Large intestine (tissue), 3 donors: ENCODE measurements at regions not wholly inside any gene's neighbourhood (a gene's known extent, or its start where the extent isn't known, plus 50 kb on each side); places are given as distances from the start of the nearest gene placed in this dataset.
A peak's percentile ranks its signal among the peaks of the same experiment; 100 is the strongest.
"Not testable (repeated sequence)": the region's sequence is repeated elsewhere in the genome, so short reads cannot be mapped to it uniquely, and the experiment has no call there.

Experiments used
- DNase-seq, 2 donors: peaks; one replicate each; pipeline versions ENCODE4 v3.0.0 to v3.0.0-alpha.2; 2013
- H3K27ac ChIP-seq: one replicate; pipeline ENCODE4 v1.5.1; 2013; ENCODE audit warnings: low read length
- H3K27me3 ChIP-seq: 2 replicates; pipeline ENCODE4 v1.6.1; 2013; ENCODE audit warnings: low read length; ENCODE audit not compliant: control insufficient read depth, insufficient read depth
- H3K36me3 ChIP-seq: 2 replicates; pipeline ENCODE4 v1.6.1; 2013; ENCODE audit warnings: low read length; ENCODE audit not compliant: control insufficient read depth, insufficient read depth
- H3K4me1 ChIP-seq: one replicate; pipeline ENCODE4 v1.6.1; 2013; ENCODE audit warnings: low read length; ENCODE audit not compliant: control insufficient read depth, insufficient read depth
- H3K4me3 ChIP-seq: one replicate; pipeline ENCODE4 v1.5.1; 2013; ENCODE audit warnings: low read length
- H3K9me3 ChIP-seq: one replicate; pipeline ENCODE4 v1.6.1; 2013; ENCODE audit warnings: mild to moderate bottlenecking, low read depth, low read length, moderate library complexity; ENCODE audit not compliant: control insufficient read depth
- WGBS: methylation state at CpG from one replicate; pipeline ENCODE4 v1.1.5; 2013; ENCODE audit warnings: low lambda C conversion rate; ENCODE audit not compliant: insufficient coverage; 5-methylcytosine and 5-hydroxymethylcytosine counted together

DNA sequence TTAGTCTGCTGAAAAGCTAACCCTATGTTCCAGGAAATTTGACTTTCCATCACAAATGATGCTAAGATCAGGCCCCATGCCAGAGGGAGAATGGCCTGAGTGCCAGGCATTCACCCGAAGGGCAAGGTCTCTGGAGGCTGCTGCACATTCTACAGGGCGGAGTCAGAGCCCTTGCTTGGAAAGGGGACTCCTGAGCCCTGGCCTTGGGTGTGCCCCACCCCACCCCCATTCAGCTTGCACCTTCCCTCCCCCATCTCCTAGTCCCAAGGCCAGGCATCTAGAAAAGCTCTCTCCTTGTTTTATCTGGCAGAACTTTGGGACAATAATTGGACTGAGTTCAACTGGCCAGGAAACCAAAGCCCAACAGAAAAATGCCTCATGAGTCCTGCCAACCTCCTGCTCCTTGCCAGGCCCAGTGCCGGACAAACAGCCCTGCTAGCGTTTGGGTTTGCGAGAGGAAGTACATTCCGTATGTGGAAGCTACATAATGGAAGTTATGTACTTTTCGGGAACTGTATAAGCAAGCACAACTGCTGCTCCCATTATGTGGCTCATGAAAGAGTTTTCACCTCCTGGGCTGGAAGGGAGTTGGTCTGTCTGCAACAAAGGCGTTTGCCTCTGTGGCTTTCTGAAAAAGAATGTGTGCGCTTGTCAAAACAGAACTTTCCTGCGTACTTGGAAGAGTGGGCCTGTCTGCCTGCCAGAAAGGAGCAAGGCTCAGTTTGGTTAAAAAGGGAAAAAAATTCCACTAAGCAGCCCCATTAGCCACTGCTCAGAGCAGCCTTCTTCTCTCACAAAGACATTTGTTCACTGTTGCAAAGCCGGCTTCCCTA is 321.5 kb upstream of the CTNNB1 start:
- Histone ChIP-seq H3K27me3 (no peaks in the 10 kb centered on the region), H3K36me3 (no peaks in the 10 kb centered on the region), H3K4me1 (peaks cover 4% of the 10 kb centered on the region), H3K9me3 (no peaks in the 10 kb centered on the region), H3K4me3 (no peak overlapping the region), H3K27ac (peak overlapping the region; percentile 2)
- WGBS, result no CpG with 5 or more reads among the region's 11 CpGs
- peak in 1 of 2 donors; percentile 17 for DNase-seq

DNA sequence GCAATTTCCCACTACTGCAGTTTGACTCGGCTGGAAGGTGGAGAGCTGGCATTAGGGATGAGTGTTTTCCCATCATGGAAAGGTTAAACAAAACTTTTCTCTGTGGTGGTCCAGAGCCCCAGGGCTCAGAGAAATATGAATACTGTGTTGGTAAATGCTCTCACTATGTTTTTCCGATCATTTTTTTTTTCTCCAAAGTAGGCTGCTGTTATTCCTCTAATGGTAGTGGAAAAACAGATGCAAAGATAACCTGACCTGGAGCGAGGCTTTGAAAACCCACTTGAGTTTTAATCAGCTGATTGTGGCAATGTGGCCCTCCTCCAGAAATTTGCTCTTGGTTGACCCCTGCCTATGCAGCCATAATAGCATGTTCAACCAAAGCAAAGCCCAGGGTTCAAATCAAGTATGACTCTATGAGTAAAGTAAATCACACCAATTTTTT is 320.8 kb upstream of the CTNNB1 start:
- no peaks in the 10 kb centered on the region for H3K27me3 ChIP-seq
- WGBS, result 83% methylated on average over 1 of the region's 3 CpGs

DNA sequence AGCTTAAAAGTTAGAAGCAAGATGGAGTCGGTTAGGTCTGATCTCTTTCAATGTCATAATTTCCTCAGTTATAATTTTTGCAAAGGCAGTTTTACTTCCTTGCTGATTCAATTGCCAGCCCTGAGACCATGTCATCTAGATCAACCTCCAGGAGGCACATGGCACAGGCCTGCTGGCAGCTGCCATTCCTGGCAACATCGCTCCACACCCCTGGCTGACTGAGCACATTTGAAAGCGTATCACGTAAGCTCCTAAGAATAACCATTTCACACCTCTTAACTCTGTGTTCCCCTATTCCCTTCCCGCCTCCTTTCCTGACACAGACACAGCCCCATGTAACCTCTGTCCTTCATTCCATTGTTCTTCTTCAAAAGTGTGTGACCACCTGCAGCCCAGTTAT is 313.9 kb upstream of the CTNNB1 start:
- 100% methylated on average over 1 of the region's 5 CpGs for WGBS
- Histone ChIP-seq H3K4me3 (no peak overlapping the region), H3K36me3 (no peaks in the 10 kb centered on the region), H3K4me1 (no peaks in the 10 kb centered on the region), H3K27ac (no peak overlapping the region), H3K9me3 (no peaks in the 10 kb centered on the region), H3K27me3 (no peaks in the 10 kb centered on the region)
- no peak for DNase-seq

More for the DNA sequence above, 320.8 kb upstream of the CTNNB1 start:
- H3K36me3 ChIP-seq, result no peaks in the 10 kb centered on the region
- no peak for DNase-seq
- H3K9me3 ChIP-seq, result no peaks in the 10 kb centered on the region
- peaks cover 4% of the 10 kb centered on the region for H3K4me1 ChIP-seq
- no peak overlapping the region for H3K4me3 ChIP-seq
- peak overlapping the region; percentile 2 for H3K27ac ChIP-seq

DNA sequence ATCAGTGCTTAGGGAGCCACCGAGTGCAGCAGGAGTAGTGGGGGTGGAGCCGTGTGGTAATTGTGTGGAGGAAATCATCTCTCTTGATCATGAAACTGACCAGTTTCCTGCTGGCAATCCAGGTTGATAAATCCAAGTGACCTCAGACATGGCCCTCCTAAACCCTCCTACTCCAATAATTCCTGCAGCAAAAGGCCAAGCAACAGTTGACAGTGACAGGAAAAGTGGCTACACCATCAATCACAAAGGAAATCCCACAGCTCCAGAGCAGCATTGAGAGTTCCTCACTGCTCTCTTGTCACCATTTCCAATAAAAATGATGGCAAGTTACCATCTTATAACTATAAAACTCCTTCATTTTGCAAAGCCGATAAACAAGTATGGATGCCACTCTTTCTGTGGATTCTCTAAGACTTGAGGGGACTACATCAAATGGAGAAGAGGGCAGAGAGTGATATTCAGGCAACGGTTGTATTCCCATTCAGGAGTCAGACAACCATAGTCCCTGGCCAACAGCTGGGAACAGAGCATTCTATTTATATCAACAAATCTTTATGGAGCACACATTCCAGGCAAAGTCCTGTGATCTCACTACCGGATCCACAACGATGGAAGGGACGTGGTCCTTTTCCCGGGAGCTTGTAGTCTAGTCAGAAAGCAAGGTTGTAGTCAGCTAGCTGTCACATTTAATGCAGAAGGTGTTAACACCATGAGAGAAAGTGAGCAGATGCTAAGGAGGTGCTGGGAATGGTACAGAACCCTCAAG is 312.5 kb upstream of the CTNNB1 start:
- H3K4me1 ChIP-seq, result no peaks in the 10 kb centered on the region
- no peak overlapping the region for H3K27ac ChIP-seq
- WGBS, result no CpG with 5 or more reads among the region's 8 CpGs
- peak in 1 of 2 donors; percentile 57 for DNase-seq
- H3K4me3 ChIP-seq, result no peak overlapping the region
- no peaks in the 10 kb centered on the region for H3K9me3 ChIP-seq
- H3K36me3 ChIP-seq, result no peaks in the 10 kb centered on the region
- no peaks in the 10 kb centered on the region for H3K27me3 ChIP-seq

DNA sequence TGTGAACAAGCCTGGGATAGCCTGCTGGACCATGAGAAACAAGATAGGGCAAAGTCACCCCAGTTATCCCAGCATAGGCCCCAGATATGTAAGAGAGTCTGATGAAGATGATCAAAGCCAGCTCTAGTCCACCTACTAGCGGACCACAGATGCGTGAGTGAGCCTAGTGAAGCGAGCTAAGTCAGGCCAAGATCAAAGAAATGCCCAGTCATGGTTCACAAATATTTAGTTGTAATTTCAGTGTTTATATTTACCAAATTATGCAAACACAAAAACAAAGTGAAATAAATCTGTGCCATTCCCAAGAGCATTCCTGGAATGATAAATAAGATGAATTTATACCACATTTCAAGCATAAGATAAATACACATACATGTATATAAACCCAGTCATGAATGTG is 308.1 kb upstream of the CTNNB1 start:
- no peak for DNase-seq
- Histone ChIP-seq H3K9me3 (no peaks in the 10 kb centered on the region), H3K4me3 (no peak overlapping the region), H3K36me3 (no peaks in the 10 kb centered on the region), H3K27me3 (no peaks in the 10 kb centered on the region), H3K27ac (no peak overlapping the region), H3K4me1 (no peaks in the 10 kb centered on the region)
- no CpG with 5 or more reads among the region's 3 CpGs for WGBS

DNA sequence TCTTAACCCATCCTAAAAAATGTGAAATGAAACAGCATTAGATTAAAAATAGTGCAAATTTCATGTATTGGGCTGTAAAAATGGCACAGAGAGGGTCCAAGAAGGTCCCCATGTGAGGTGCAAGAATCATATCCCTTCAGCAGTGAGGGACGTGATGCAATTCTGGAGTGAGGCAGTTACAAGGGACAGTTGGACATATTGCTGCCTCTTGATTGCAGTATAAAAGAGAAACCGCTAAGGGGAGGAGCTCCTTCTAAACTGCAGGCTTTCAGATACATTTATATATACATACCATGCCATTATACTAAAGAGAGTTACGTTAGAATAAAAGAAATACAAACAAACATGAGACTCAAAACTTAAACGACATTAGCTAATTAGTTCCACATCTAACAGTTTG is 304.2 kb upstream of the CTNNB1 start:
- H3K4me3 ChIP-seq, result no peak overlapping the region
- whole genome bisulfite sequencing, result 80% methylated on average over 2 of the region's 4 CpGs

DNA sequence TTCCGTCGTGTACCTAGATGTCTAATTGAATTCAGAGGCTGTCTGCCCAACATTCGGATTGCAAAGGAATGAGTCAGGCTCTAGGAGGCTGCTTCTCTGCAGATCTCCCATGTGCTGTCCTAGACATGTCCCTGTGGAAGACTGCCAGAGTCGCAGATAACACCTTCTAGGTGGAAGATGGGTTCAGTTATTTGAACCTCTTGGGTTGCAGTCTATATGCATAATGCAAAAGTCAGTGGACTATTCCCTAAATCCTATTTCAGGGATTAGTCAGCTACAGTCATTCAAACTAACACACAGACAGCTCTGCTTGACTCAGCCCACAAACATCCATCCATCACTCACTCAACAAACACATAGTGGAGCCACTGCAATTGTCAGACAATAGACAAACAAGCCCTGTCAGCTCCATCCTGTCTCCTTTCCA is 300.0 kb upstream of the CTNNB1 start:
- H3K4me3 ChIP-seq, result no peak overlapping the region
- H3K9me3 ChIP-seq, result no peaks in the 10 kb centered on the region
- H3K4me1 ChIP-seq, result no peaks in the 10 kb centered on the region
- no peak for DNase-seq
- H3K27ac ChIP-seq, result no peak overlapping the region
- H3K27me3 ChIP-seq, result no peaks in the 10 kb centered on the region
- H3K36me3 ChIP-seq, result no peaks in the 10 kb centered on the region
- WGBS, result no CpG with 5 or more reads among the region's 4 CpGs

More for the DNA sequence above, 304.2 kb upstream of the CTNNB1 start:
- no peak overlapping the region for H3K27ac ChIP-seq
- H3K9me3 ChIP-seq, result no peaks in the 10 kb centered on the region
- no peaks in the 10 kb centered on the region for H3K4me1 ChIP-seq
- no peaks in the 10 kb centered on the region for H3K36me3 ChIP-seq
- H3K27me3 ChIP-seq, result no peaks in the 10 kb centered on the region
- DNase-seq, result no peak

DNA sequence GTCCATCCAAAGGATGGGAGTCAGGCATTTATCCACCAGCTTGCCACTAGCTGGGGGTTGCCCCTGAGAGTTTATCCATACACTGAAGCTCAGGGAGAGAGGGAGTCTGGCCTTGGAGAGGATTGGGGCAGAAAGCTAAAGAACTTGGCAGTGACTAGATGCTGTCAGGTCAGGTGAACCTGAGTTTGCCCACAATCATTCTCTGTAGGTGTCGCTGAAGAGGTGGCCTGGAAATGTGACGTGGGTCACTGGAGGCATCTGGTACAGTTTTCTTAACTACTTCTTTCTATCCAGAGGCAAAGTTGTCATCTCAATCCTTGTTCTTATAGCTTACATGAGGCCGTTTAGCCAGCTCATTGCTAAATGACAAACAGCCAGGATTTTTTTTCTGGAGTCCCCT is 298.0 kb upstream of the CTNNB1 start:
- H3K27me3 ChIP-seq, result no peaks in the 10 kb centered on the region
- no peak overlapping the region for H3K27ac ChIP-seq
- H3K9me3 ChIP-seq, result no peaks in the 10 kb centered on the region
- 90% methylated on average over 2 of the region's 3 CpGs for WGBS
- H3K4me3 ChIP-seq, result no peak overlapping the region
- no peak for DNase-seq
- no peaks in the 10 kb centered on the region for H3K4me1 ChIP-seq
- no peaks in the 10 kb centered on the region for H3K36me3 ChIP-seq

DNA sequence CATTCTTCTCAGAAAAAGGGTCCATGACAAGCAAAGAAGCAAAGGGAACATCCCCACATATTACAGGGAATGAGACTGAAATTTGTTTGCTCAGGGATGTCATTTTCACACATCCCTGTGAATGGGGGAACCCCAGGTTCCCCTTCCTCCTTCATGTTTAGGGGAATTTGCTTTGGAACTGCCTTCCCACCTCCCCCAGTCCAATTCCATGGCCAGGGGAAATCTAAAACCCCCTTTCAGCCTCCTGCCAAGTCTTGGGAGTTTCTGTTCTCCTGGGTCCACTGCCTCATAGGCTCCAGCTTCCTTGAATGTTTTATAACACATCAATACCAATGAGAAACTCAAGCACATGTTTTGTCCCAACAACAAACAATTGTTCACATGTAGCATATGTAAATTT is 297.5 kb upstream of the CTNNB1 start:
- no peaks in the 10 kb centered on the region for H3K36me3 ChIP-seq
- no peak for DNase-seq
- no peaks in the 10 kb centered on the region for H3K9me3 ChIP-seq
- no peaks in the 10 kb centered on the region for H3K27me3 ChIP-seq
- H3K4me3 ChIP-seq, result no peak overlapping the region
- no peaks in the 10 kb centered on the region for H3K4me1 ChIP-seq
- H3K27ac ChIP-seq, result no peak overlapping the region

DNA sequence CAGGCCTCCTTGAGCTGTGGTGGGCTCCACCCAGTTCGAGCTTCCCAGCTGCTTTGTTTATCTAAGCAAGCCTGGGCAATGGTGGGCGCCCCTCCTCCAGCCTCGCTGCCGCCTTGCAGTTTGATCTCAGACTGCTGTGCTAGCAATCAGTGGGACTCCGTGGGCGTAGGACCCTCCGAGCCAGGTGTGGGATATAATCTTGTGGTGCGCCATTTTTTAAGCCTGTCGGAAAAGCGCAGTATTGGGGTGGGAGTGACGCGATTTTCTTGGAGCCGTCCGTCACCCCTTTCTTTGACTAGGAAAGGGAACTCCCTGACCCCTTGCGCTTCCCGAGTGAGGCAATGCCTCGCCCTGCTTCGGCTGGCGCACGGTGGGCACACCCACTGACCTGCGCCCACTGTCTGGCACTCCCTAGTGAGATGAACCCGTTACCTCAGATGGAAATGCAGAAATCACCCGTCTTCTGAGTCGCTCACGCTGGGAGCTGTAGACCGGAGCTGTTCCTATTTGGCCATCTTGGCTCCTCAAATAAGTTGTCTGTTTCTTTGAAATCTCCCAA is 291.3 kb upstream of the CTNNB1 start:
- H3K27ac ChIP-seq, H3K4me3 ChIP-seq, H3K9me3 ChIP-seq, H3K27me3 ChIP-seq, DNase-seq, H3K36me3 ChIP-seq: not testable (repeated sequence)
- peaks cover 15% of the 10 kb centered on the region for H3K4me1 ChIP-seq
- WGBS, result no CpG with 5 or more reads among the region's 26 CpGs
